HTR-8/SVneo (cell line): ENCODE measurements at regions not wholly inside any gene's neighbourhood (a gene's known extent, or its start where the extent isn't known, plus 50 kb on each side); places are given as distances from the start of the nearest gene placed in this dataset.
A peak's percentile ranks its signal among the peaks of the same experiment; 100 is the strongest.
"Not testable (repeated sequence)": the region's sequence is repeated elsewhere in the genome, so short reads cannot be mapped to it uniquely, and the experiment has no call there.

Experiments
- DNase-seq: peaks from one replicate; pipeline ENCODE4 v3.0.0; 2011; ENCODE audit warnings: low spot score, mixed read lengths; ENCODE audit not compliant: insufficient read length
- FAIRE-seq: peaks from 2 replicates; lab custom pipeline; 2011; peaks lifted over from hg19 to GRCh38; lab: Jason Lieb, UNC

GRCh38 chr21:15197696-15198095 is 132.9 kb upstream of the NRIP1 start:
- no peak for FAIRE-seq
- DNase-seq, result no peak

DNA sequence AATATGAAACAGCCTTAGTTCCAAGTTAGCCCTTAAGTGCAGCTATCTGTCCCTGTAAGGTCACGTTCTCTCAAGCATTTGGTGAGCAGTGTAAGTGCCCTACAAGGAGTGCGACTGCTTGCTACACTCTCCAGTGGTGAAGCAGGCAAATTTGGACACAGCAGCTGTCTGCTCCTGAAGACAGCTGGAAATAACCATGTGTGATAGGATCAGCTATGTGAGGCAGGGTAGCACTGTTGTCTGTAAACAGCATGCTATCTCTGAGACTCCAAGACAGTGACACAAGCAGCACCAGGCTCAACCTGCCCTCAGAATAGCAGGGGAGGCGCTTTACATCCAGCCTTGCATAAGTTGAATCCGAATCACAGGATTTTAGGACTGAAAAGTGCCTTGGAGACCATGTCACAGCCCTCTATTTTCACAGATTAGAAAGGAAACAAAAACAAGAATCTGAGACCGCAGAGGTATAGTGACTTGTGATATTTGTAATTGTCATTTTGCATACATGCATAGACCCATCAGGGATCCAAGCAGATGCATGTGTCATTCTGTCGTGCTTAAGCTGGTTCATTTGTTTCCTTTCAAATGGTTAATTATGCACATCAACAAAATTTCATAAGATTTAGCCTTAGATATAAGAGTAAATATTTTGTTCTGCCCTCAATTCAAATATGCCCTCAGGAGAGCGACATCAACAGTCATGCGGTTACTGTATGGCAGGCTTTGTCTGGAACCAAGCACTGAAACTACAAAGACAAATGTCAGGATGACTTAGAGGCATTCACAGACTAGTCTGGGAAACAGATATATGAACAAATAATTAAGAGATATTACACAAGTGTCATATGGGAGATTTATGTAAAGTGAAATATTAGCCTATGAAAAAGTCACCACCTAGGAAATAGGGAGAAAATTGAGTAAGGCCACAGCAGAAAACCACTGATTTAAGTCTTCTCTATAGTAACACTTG is 134.9 kb upstream of the NRIP1 start:
- FAIRE-seq (no peak), DNase-seq (no peak)

DNA sequence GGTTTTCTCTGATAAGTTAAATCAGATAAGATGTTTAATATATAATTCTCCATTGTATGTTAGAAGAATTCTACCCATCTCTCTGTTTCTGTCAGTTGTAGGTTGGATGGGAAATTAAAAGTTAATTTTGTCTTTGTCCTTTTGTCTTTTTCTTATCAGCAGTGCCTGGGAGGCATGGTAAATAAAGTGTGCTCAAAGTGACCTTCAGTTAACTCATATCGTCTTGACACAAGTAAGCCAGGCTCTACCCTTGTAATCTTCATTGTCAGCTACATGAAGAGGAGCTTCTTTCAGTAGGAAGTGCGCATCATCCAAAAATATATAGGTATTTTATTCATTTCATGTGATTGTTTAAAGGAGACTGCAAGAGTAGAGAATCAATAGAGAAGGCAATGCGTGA is 138.9 kb upstream of the NRIP1 start:
- FAIRE-seq, result no peak

GRCh38 chr21:15204140-15204969 is 139.6 kb upstream of the NRIP1 start:
- FAIRE-seq (no peak), DNase-seq (no peak)

More for the DNA sequence above, 138.9 kb upstream of the NRIP1 start:
- no peak for DNase-seq

DNA sequence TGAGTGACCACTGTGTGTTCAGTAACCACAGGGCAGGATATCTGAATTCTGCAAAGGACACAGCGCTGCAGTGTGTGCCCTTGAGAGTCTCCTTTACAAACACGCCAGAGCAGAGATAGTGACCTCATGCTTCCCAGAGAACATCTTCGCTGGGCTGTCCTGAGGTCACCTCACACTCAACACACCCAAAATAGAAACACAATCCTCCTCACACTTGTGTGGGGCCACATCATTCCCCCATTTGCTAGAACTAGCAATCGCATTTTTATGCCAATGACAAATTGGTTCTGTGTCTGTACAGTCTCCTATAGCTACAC is 140.1 kb upstream of the NRIP1 start:
- FAIRE-seq, result no peak

DNA sequence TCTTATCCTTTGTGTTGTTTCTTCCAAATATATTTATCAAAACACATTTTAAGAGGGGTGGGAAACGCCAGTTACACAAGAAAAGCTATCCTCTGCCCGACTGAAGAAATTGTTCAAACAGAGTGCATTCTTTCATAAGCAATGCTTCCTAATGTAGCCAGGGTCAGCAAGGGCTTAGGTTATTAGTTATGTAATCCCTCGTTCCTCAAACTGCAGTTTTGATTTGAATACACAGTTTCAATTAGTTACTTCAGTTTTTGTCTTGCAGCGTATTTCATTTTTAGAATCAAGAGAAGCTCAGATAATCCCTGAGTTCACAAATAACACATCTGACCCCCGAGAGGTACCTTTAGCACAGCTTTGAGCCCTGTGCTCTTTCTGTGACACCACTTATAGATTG is 141.7 kb upstream of the NRIP1 start:
- DNase-seq (no peak), FAIRE-seq (no peak)

More for the DNA sequence above, 140.1 kb upstream of the NRIP1 start:
- DNase-seq, result no peak

- FAIRE-seq (no peak), DNase-seq (no peak)
These were observed 142.4 kb upstream of the NRIP1 start for GRCh38 chr21:15207231-15207630.

DNA sequence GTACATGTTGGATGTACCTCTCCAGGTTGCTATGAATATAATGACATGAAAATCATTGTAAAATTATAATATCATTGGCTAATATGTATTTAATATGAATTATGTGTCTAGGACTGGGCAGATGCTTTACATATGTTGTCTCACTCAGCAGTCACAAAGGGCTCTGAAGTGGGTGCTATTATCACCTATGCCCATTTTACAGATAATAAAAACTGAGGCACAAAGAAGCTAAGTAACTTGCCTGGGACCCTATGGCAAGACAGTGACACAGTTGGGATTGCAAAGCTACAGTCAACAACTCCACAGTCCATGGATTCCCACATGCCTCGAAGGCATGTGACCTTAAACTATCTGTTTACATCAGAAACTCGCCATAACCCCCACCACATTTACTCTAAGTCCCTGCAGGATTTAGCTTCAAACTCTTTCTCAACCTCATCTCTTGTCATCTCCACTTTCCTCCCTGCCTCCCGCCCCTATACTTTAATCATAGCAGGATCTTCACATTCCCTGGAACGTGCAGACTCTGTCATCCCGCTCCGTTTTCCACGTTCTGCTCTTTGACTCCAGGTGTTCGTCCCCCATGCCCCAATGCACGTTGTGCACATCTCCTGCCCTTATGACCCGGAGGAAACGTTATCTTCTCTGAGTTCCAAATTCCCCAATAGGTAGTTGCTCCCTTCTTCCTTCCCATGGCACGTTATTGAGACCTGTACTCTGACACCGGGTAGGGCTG is 143.0 kb upstream of the NRIP1 start:
- DNase-seq (no peak), FAIRE-seq (no peak)

- DNase-seq (no peak), FAIRE-seq (no peak)
These were observed 144.0 kb upstream of the NRIP1 start for GRCh38 chr21:15208786-15209185.

GRCh38 chr21:15209224-15209623 is 144.4 kb upstream of the NRIP1 start:
- FAIRE-seq (no peak), DNase-seq (no peak)

- no peak for FAIRE-seq
- DNase-seq, result peak; percentile 24
These were observed 145.5 kb upstream of the NRIP1 start for GRCh38 chr21:15210235-15210678.

DNA sequence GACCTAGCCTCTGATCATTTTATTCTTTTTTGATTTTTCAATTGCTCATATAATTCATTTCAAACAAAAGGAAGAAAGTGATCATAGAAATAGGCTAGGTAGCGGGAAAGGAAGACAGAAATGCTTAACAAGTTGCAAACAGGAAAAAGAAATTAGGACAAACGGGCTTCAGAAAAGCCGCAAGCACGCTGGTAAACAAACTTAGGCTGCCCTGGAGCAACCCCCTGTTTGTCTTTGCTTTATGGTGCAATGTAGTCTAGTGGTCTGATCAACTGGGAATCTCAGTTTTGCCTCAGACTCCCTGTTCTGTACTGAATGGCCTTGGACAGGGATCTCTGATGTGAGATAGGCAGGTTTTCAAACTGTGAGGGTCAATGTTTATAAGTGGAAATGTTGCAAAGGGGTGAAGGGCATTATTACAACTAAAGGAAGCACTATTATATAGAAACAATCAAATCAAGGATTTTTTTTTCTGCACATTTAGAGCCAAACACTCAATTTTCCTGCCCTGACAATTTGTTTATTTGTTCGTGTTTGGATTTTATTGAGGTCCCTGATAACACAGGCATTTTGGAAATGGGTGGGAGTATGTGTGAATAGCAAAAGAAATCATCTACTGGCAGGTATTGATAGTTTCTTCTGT is 146.8 kb upstream of the NRIP1 start:
- no peak for FAIRE-seq

DNA sequence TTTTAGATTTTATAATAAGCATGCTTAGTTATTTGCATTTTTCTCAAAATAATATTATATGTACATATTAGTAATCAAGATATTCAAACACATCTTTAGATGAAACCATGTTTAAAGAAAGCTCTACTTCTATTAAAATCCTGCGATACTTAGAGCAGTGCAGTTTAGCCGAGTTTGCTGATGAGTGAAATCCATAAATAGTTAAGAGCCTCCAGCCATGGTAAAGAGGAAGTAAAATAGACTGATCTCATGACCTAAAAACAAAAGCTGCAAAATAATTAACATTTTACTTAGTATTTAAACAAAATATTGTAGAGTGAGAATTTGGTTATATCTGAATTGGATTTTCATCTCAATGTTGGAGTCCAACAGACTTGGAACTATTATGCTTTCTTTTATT is 147.4 kb upstream of the NRIP1 start:
- FAIRE-seq (no peak), DNase-seq (no peak)

More for the DNA sequence above, 146.8 kb upstream of the NRIP1 start:
- no peak for DNase-seq

GRCh38 chr21:15218476-15218875 is 153.7 kb upstream of the NRIP1 start:
- FAIRE-seq, DNase-seq: not testable (repeated sequence)

DNA sequence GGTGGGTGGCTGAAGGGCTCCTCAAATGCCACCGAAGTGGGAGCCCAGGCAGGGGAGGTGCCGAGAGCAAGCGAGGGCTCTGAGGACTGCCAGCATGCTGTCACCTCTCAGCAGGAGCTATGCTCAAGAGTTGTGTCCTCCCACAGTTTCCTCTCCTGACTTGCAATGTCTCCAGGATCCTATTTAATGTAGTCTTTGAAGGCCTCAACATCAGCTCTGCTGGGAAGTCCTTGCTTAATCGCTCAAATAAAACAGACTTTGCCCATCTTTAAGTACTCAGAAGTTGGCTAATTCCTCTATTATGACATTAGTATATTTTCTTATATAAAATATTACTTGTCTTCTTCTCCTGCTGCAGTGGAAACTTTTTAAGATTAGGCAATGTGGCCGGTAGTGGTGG is 154.2 kb upstream of the NRIP1 start:
- no peak for DNase-seq
- FAIRE-seq, result no peak

DNA sequence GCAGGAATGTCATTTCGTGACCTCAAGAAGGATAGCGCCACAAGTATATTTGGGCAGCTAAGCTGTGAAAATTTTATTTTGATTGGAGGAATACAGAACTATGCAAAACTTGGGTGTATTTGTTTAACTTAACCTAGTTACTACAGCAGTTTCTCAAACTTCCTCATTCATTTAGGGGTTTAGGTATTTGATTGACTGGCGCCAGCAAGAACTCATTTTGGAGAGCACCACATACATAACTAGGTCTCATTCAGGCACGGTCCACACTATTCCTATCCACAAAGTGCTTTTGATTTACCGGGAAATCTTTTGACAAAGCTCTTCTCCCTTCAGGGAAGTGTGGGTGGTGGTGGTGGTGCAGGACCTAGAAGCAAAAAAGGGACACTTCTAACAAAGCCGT is 155.1 kb upstream of the NRIP1 start:
- DNase-seq, result no peak
- no peak for FAIRE-seq

- peak; percentile 24 for DNase-seq
- FAIRE-seq, result no peak
These were observed 157.1 kb upstream of the NRIP1 start for GRCh38 chr21:15221799-15222386.

GRCh38 chr21:15222707-15223106 is 157.9 kb upstream of the NRIP1 start:
- DNase-seq (no peak), FAIRE-seq (no peak)

- no peak for FAIRE-seq
- no peak for DNase-seq
These were observed 159.7 kb upstream of the NRIP1 start for GRCh38 chr21:15224346-15225086.
